ENCODE measurements at regions not wholly inside any gene's neighbourhood (a gene's known extent, or its start where the extent isn't known, plus 50 kb on each side); places are given as distances from the start of the nearest gene placed in this dataset.

DNA sequence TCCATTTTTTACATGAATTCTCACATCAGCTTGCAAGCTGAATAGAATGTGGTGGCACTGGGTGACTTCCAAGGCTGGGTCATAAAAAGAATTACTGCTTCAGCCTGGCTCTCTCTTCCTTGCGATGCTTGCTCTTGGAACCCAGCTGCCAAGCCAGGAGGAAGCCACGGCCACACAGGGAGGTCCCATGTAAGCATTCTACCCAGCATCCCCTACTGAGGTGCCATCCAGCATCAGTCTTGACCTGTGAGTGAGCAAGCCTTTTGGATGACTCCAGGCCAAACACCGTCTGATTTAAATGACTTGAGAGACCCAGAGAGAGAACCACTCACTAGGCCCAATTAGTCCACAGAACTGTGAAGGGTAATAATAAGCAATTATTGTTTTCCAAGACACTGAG lies 750.3 kb upstream of the RAB6C start:
- Histone ChIP-seq H3K9ac (ENCODE audit: low read depth in 1 of 2, low read length in 2 of 2) (no peak overlapping the region), H3K4me1 (ENCODE audit: control insufficient read depth in 4 of 4, insufficient read depth in 4 of 4, low read length in 3 of 4) (no peaks in the 10 kb centered on the region), H3K4me3 (ENCODE audit: low read depth in 1 of 3, low read length in 3 of 3) (no peak overlapping the region), H3K27ac (ENCODE audit: low read depth in 1 of 2, low read length in 2 of 2) (no peak overlapping the region), H3K27me3 (ENCODE audit: control insufficient read depth in 4 of 4, insufficient read depth in 4 of 4, low read length in 3 of 4) (no peaks in the 10 kb centered on the region), H3K9me3 (ENCODE audit: control insufficient read depth in 4 of 4, low read length in 3 of 4) (no peaks in the 10 kb centered on the region), H3K36me3 (ENCODE audit: control insufficient read depth in 4 of 4, insufficient read depth in 3 of 4, low read depth in 1 of 4, low read length in 3 of 4) (no peaks in the 10 kb centered on the region)
- DNase-seq (ENCODE audit: low spot score), result no peak
- 53% methylated on average over 3 of the region's 3 CpGs for WGBS
- TF ChIP-seq FOXA1 (IDR thresholded peaks at IDR 0.05) (no peak), FOXA2 (IDR thresholded peaks at IDR 0.05) (no peak), EGR1 (IDR thresholded peaks at IDR 0.05; ENCODE audit: low read depth in 2 of 2) (no peak), GABPA (IDR thresholded peaks at IDR 0.05 in 1 of 2, conservative IDR thresholded peaks at IDR 0.05 in 1 of 2) (no peak), JUND (IDR thresholded peaks at IDR 0.05) (no peak), SP1 (IDR thresholded peaks at IDR 0.05) (no peak), TAF1 (conservative IDR thresholded peaks at IDR 0.05) (no peak)
- TF ChIP-seq, protein P1, sequence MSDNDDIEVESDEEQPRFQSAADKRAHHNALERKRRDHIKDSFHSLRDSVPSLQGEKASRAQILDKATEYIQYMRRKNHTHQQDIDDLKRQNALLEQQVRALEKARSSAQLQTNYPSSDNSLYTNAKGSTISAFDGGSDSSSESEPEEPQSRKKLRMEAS (IDR thresholded peaks at IDR 0.05), result no peak
- TF ChIP-seq, protein P2, sequence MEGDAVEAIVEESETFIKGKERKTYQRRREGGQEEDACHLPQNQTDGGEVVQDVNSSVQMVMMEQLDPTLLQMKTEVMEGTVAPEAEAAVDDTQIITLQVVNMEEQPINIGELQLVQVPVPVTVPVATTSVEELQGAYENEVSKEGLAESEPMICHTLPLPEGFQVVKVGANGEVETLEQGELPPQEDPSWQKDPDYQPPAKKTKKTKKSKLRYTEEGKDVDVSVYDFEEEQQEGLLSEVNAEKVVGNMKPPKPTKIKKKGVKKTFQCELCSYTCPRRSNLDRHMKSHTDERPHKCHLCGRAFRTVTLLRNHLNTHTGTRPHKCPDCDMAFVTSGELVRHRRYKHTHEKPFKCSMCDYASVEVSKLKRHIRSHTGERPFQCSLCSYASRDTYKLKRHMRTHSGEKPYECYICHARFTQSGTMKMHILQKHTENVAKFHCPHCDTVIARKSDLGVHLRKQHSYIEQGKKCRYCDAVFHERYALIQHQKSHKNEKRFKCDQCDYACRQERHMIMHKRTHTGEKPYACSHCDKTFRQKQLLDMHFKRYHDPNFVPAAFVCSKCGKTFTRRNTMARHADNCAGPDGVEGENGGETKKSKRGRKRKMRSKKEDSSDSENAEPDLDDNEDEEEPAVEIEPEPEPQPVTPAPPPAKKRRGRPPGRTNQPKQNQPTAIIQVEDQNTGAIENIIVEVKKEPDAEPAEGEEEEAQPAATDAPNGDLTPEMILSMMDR (IDR thresholded peaks at IDR 0.05; ENCODE audit: low read depth, low read length, missing input control), result no peak
- TF ChIP-seq, protein P3, sequence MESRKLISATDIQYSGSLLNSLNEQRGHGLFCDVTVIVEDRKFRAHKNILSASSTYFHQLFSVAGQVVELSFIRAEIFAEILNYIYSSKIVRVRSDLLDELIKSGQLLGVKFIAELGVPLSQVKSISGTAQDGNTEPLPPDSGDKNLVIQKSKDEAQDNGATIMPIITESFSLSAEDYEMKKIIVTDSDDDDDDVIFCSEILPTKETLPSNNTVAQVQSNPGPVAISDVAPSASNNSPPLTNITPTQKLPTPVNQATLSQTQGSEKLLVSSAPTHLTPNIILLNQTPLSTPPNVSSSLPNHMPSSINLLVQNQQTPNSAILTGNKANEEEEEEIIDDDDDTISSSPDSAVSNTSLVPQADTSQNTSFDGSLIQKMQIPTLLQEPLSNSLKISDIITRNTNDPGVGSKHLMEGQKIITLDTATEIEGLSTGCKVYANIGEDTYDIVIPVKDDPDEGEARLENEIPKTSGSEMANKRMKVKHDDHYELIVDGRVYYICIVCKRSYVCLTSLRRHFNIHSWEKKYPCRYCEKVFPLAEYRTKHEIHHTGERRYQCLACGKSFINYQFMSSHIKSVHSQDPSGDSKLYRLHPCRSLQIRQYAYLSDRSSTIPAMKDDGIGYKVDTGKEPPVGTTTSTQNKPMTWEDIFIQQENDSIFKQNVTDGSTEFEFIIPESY (IDR thresholded peaks at IDR 0.05), result no peak
- TF ChIP-seq, protein P4, sequence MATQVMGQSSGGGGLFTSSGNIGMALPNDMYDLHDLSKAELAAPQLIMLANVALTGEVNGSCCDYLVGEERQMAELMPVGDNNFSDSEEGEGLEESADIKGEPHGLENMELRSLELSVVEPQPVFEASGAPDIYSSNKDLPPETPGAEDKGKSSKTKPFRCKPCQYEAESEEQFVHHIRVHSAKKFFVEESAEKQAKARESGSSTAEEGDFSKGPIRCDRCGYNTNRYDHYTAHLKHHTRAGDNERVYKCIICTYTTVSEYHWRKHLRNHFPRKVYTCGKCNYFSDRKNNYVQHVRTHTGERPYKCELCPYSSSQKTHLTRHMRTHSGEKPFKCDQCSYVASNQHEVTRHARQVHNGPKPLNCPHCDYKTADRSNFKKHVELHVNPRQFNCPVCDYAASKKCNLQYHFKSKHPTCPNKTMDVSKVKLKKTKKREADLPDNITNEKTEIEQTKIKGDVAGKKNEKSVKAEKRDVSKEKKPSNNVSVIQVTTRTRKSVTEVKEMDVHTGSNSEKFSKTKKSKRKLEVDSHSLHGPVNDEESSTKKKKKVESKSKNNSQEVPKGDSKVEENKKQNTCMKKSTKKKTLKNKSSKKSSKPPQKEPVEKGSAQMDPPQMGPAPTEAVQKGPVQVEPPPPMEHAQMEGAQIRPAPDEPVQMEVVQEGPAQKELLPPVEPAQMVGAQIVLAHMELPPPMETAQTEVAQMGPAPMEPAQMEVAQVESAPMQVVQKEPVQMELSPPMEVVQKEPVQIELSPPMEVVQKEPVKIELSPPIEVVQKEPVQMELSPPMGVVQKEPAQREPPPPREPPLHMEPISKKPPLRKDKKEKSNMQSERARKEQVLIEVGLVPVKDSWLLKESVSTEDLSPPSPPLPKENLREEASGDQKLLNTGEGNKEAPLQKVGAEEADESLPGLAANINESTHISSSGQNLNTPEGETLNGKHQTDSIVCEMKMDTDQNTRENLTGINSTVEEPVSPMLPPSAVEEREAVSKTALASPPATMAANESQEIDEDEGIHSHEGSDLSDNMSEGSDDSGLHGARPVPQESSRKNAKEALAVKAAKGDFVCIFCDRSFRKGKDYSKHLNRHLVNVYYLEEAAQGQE (IDR thresholded peaks at IDR 0.05), result no peak

DNA sequence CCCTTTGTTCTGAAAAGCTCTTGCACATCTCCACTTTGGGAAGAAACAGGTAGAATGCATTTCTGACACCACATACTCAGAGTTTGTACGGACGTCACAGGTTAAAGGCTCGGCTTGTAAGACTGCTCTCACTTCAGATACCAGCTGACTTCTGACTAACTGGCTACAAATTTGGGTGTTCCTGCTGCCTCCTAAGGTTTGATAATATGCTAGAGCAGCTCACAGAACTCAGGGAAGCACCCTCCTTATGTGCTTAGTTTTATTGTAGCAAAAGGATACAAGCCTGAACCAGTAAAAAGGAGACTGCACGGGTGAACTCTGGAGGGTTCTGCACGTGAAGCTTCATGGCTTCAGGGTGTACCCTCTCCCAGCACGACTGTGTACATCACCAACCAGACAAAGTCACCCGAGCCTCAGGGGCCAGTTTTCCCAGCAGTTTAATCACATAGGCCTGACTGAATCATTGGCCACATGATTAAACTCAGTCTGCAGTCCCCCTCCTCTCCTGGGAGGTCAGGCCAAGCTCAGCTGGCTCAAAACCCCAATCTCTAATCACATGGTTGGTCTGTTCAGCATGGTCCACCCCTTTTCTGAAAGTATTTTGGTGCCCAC lies 749.5 kb upstream of the RAB6C start:
- no peak for DNase-seq (ENCODE audit: low spot score)
- H3K9me3 ChIP-seq (ENCODE audit: control insufficient read depth in 4 of 4, low read length in 3 of 4), result no peaks in the 10 kb centered on the region
- H3K36me3 ChIP-seq (ENCODE audit: control insufficient read depth in 4 of 4, insufficient read depth in 3 of 4, low read depth in 1 of 4, low read length in 3 of 4), result no peaks in the 10 kb centered on the region
- H3K27ac ChIP-seq (ENCODE audit: low read depth in 1 of 2, low read length in 2 of 2), result no peak overlapping the region
- no peaks in the 10 kb centered on the region for H3K27me3 ChIP-seq (ENCODE audit: control insufficient read depth in 4 of 4, insufficient read depth in 4 of 4, low read length in 3 of 4)
- H3K4me3 ChIP-seq (ENCODE audit: low read depth in 1 of 3, low read length in 3 of 3), result no peak overlapping the region
- no peak overlapping the region for H3K9ac ChIP-seq (ENCODE audit: low read depth in 1 of 2, low read length in 2 of 2)
- H3K4me1 ChIP-seq (ENCODE audit: control insufficient read depth in 4 of 4, insufficient read depth in 4 of 4, low read length in 3 of 4), result no peaks in the 10 kb centered on the region
- 76% methylated on average over 7 of the region's 7 CpGs for WGBS
- no peak for TF ChIP-seq RAD21 (IDR thresholded peaks at IDR 0.05)
- no peak for TF ChIP-seq GABPA (IDR thresholded peaks at IDR 0.05 in 1 of 2, conservative IDR thresholded peaks at IDR 0.05 in 1 of 2)
- TF ChIP-seq, protein P4 (IDR thresholded peaks at IDR 0.05), result no peak
- TF ChIP-seq TAF1 (conservative IDR thresholded peaks at IDR 0.05), result no peak
- TF ChIP-seq, protein P1 (IDR thresholded peaks at IDR 0.05), result no peak
- TF ChIP-seq HNF4G (IDR thresholded peaks at IDR 0.05), result no peak
- TF ChIP-seq SP1 (IDR thresholded peaks at IDR 0.05), result no peak
- no peak for TF ChIP-seq HNF4A (conservative IDR thresholded peaks at IDR 0.05)
- TF ChIP-seq EGR1 (IDR thresholded peaks at IDR 0.05; ENCODE audit: low read depth in 2 of 2), result no peak
- TF ChIP-seq JUND (IDR thresholded peaks at IDR 0.05), result no peak
- TF ChIP-seq, protein P2 (IDR thresholded peaks at IDR 0.05; ENCODE audit: low read depth, low read length, missing input control), result no peak

Measured in liver (tissue), 8 donors.